ENCODE measurements at regions not wholly inside any gene's neighbourhood (a gene's known extent, or its start where the extent isn't known, plus 50 kb on each side); places are given as distances from the start of the nearest gene placed in this dataset.

GRCh38 chr2:107008843-107009242 is 122.9 kb upstream of the ST6GAL2 start:
- TF ChIP-seq CTCF (IDR thresholded peaks at IDR 0.05) (no peak), EZH2 (IDR thresholded peaks at IDR 0.05; ENCODE audit: borderline replicate concordance, insufficient read depth, low read depth, low read length, poor library complexity, severe bottlenecking) (no peak)

Measured in B cell (primary cell).